DOHH2 (cell line): ENCODE measurements at regions not wholly inside any gene's neighbourhood (a gene's known extent, or its start where the extent isn't known, plus 50 kb on each side); places are given as distances from the start of the nearest gene placed in this dataset.

Source experiments
- CTCF ChIP-seq: fragments of 200-600 bp; sonication (generic); IDR thresholded peaks from one replicate; pipeline ENCODE4 v1.5.1; 2014; ENCODE audit warnings: antibody characterized with exemption, mild to moderate bottlenecking, low read depth, low read length; ENCODE audit not compliant: poor library complexity, severe bottlenecking
- EZH2phosphoT487 ChIP-seq: fragments of 200-600 bp; sonication (generic); IDR thresholded peaks from 2 replicates; pipeline ENCODE4 v1.6.1; 2017; ENCODE audit warnings: borderline replicate concordance, mild to moderate bottlenecking, antibody characterized with exemption, low read length, moderate library complexity, mixed read lengths

- TF ChIP-seq CTCF (no peak), EZH2phosphoT487 (no peak)
Observed at GRCh38 chr11:76280151-76280881, 74.0 kb upstream of the WNT11 start.
